ENCODE measurements at regions not wholly inside any gene's neighbourhood (a gene's known extent, or its start where the extent isn't known, plus 50 kb on each side); places are given as distances from the start of the nearest gene placed in this dataset.
"Not testable (repeated sequence)": the region's sequence is repeated elsewhere in the genome, so short reads cannot be mapped to it uniquely, and the experiment has no call there.

- DNase-seq: no peak
Observed at GRCh38 chr4:127450276-127450675, 182.5 kb upstream of the INTU start.

GRCh38 chr4:127463883-127464282, 168.9 kb upstream of the INTU start:
- DNase-seq: no peak

GRCh38 chr4:127469542-127469941, 163.2 kb upstream of the INTU start:
- no peak for DNase-seq

GRCh38 chr4:127469959-127470809, 162.6 kb upstream of the INTU start:
- no peak for DNase-seq

GRCh38 chr4:127478271-127478670, 154.5 kb upstream of the INTU start:
- DNase-seq: not testable (repeated sequence)

- no peak for DNase-seq
Observed at GRCh38 chr4:127479031-127479622, 153.6 kb upstream of the INTU start.

GRCh38 chr4:127482049-127482448, 150.7 kb upstream of the INTU start:
- no peak for DNase-seq

GRCh38 chr4:127484117-127484516, 148.6 kb upstream of the INTU start:
- DNase-seq: no peak

GRCh38 chr4:127486248-127486647, 146.5 kb upstream of the INTU start:
- DNase-seq: no peak

GRCh38 chr4:127491571-127491970, 141.2 kb upstream of the INTU start:
- no peak for DNase-seq

GRCh38 chr4:127496875-127497274, 135.9 kb upstream of the INTU start:
- DNase-seq: not testable (repeated sequence)

- no peak for DNase-seq
Observed at GRCh38 chr4:127498366-127498765, 134.4 kb upstream of the INTU start.

GRCh38 chr4:127500242-127500641, 132.5 kb upstream of the INTU start:
- DNase-seq: no peak

GRCh38 chr4:127501103-127501502, 131.7 kb upstream of the INTU start:
- no peak for DNase-seq

GRCh38 chr4:127503111-127503510, 129.6 kb upstream of the INTU start:
- DNase-seq: no peak

- DNase-seq: no peak
Observed at GRCh38 chr4:127505203-127505602, 127.6 kb upstream of the INTU start.

GRCh38 chr4:127506283-127506682, 126.5 kb upstream of the INTU start:
- no peak for DNase-seq

GRCh38 chr4:127509155-127509554, 123.6 kb upstream of the INTU start:
- no peak for DNase-seq

- not testable (repeated sequence) for DNase-seq
Observed at GRCh38 chr4:127512672-127513071, 120.1 kb upstream of the INTU start.

- DNase-seq: not testable (repeated sequence)
Observed at GRCh38 chr4:127515259-127515658, 117.5 kb upstream of the INTU start.

GRCh38 chr4:127518046-127518445, 114.7 kb upstream of the INTU start:
- DNase-seq: no peak

GRCh38 chr4:127521463-127521862, 111.3 kb upstream of the INTU start:
- DNase-seq: no peak

GRCh38 chr4:127523369-127523768, 109.4 kb upstream of the INTU start:
- no peak for DNase-seq

- no peak for DNase-seq
Observed at GRCh38 chr4:127525608-127526007, 107.1 kb upstream of the INTU start.

Data from T-helper 1 cell (primary cell).